CD14-positive monocyte (primary cell): ENCODE measurements at regions not wholly inside any gene's neighbourhood (a gene's known extent, or its start where the extent isn't known, plus 50 kb on each side); places are given as distances from the start of the nearest gene placed in this dataset.

Source experiments
- DNase-seq, 3 donors: peaks; one replicate each; pipeline ENCODE4 v3.0.0-alpha.2; 2011 to 2022
- H2AFZ ChIP-seq: 2 replicates; pipeline ENCODE4 v1.6.0; 2012; ENCODE audit warnings: mild to moderate bottlenecking, low read depth, low read length, inconsistent platforms; ENCODE audit not compliant: insufficient read depth, poor library complexity, severe bottlenecking
- H3K27ac ChIP-seq, 2 donors: 1 replicate in 1 of 2; 2 replicates in 1 of 2; pipeline ENCODE4 v1.5.1; 2012 to 2013; ENCODE audit warnings: low read length in 2 of 2, control low read depth in 1 of 2, inconsistent platforms in 1 of 2, low read depth in 1 of 2, mild to moderate bottlenecking in 1 of 2
- H3K27me3 ChIP-seq, 2 donors: one replicate each; pipeline versions ENCODE4 v1.6.0 to v1.6.1; 2011 to 2013; ENCODE audit warnings: low read length in 2 of 2; ENCODE audit not compliant: control insufficient read depth in 2 of 2, insufficient read depth in 2 of 2
- H3K36me3 ChIP-seq, 2 donors: replicated peaks in 1 of 2; 1 replicate in 1 of 2; 2 replicates in 1 of 2; pipeline versions ENCODE4 v1.5.1 to v1.6.1; 2012 to 2013; ENCODE audit warnings: low read length in 2 of 2, control low read depth in 1 of 2, inconsistent platforms in 1 of 2, mild to moderate bottlenecking in 1 of 2; ENCODE audit not compliant: insufficient read depth in 2 of 2, control insufficient read depth in 1 of 2
- H3K4me1 ChIP-seq, 2 donors: 1 replicate in 1 of 2; 2 replicates in 1 of 2; pipeline versions ENCODE4 v1.5.1 to v1.6.1; 2012 to 2013; ENCODE audit warnings: low read length in 2 of 2, control low read depth in 1 of 2, inconsistent platforms in 1 of 2, mild to moderate bottlenecking in 1 of 2, moderate library complexity in 1 of 2; ENCODE audit not compliant: insufficient read depth in 2 of 2, control insufficient read depth in 1 of 2
- H3K4me2 ChIP-seq: replicated peaks from 2 replicates; pipeline ENCODE3; 2012; ENCODE audit warnings: low read length, moderate library complexity, mild to moderate bottlenecking; ENCODE audit not compliant: poor library complexity, severe bottlenecking; ENCODE audit errors: extremely low read depth
- H3K4me3 ChIP-seq, 3 experiments: fragments of 200-600 bp in 1 of 3; sonication (generic) in 1 of 3; replicated peaks in 1 of 3; 1 replicate in 2 of 3; 2 replicates in 1 of 3; pipeline ENCODE4 v1.5.1; 2011 to 2013; ENCODE audit warnings: low read length in 3 of 3, mild to moderate bottlenecking in 3 of 3, control low read depth in 2 of 3, low read depth in 2 of 3, inconsistent platforms in 1 of 3, moderate library complexity in 1 of 3
- H3K79me2 ChIP-seq: 2 replicates; pipeline ENCODE4 v1.6.0; 2012; ENCODE audit warnings: mild to moderate bottlenecking, control low read depth, inconsistent platforms, low read length, moderate library complexity; ENCODE audit not compliant: insufficient read depth
- H3K9ac ChIP-seq: 2 replicates; pipeline ENCODE4 v1.6.0; 2017; ENCODE audit warnings: low read length, mild to moderate bottlenecking; ENCODE audit not compliant: insufficient read depth, poor library complexity, severe bottlenecking
- H3K9me3 ChIP-seq, 2 donors: replicated peaks in 1 of 2; 1 replicate in 1 of 2; 2 replicates in 1 of 2; pipeline versions ENCODE4 v1.5.1 to v1.6.1; 2012 to 2013; ENCODE audit warnings: low read length in 2 of 2, control low read depth in 1 of 2; ENCODE audit not compliant: control insufficient read depth in 1 of 2, insufficient read depth in 1 of 2
- H4K20me1 ChIP-seq: 2 replicates; pipeline ENCODE4 v1.6.0; 2012; ENCODE audit warnings: mild to moderate bottlenecking, low read length, control low read depth, moderate library complexity; ENCODE audit not compliant: insufficient read depth
- H3K27ac Mint-ChIP-seq, 7 donors: one replicate each; pipeline ENCODE4 v1.8.0; 2020; ENCODE audit warnings: mild to moderate bottlenecking in 7 of 7, mixed read lengths in 7 of 7, moderate library complexity in 6 of 7, inconsistent platforms in 2 of 7
- H3K27me3 Mint-ChIP-seq, 3 donors: one replicate each; pipeline ENCODE4 v1.8.0; 2021 to 2022; ENCODE audit warnings: low read depth in 3 of 3, mild to moderate bottlenecking in 3 of 3, mixed read lengths in 3 of 3, moderate library complexity in 3 of 3, inconsistent platforms in 1 of 3
- H3K36me3 Mint-ChIP-seq, 2 donors: one replicate each; pipeline ENCODE4 v1.8.0; 2020; ENCODE audit warnings: mixed read lengths in 2 of 2, inconsistent platforms in 1 of 2, mild to moderate bottlenecking in 1 of 2
- H3K4me1 Mint-ChIP-seq: one replicate; pipeline ENCODE4 v1.8.0; 2020; ENCODE audit warnings: mild to moderate bottlenecking, mixed read lengths
- H3K4me3 Mint-ChIP-seq, 2 donors: one replicate each; pipeline ENCODE4 v1.8.0; 2020; ENCODE audit warnings: mild to moderate bottlenecking in 2 of 2, mixed read lengths in 2 of 2, moderate library complexity in 1 of 2
- H3K9me3 Mint-ChIP-seq, 7 donors: one replicate each; pipeline ENCODE4 v1.8.0; 2020 to 2022; ENCODE audit warnings: mixed read lengths in 7 of 7, mild to moderate bottlenecking in 6 of 7, moderate library complexity in 6 of 7, inconsistent platforms in 2 of 7
- CTCF ChIP-seq: fragments of 200-600 bp; IDR thresholded peaks from one replicate; pipeline ENCODE4 v1.8.0; 2022; ENCODE audit warnings: antibody characterized with exemption, mild to moderate bottlenecking
- WGBS: methylation state at CpG from one replicate; pipeline ENCODE4 v1.1.5; 2013; ENCODE audit warnings: missing lambda C conversion rate; ENCODE audit not compliant: insufficient coverage; 5-methylcytosine and 5-hydroxymethylcytosine counted together
- intact Hi-C, 2 donors: fragments of 100-400 bp; cut with micrococcal nuclease; formaldehyde crosslinking; loops; one replicate each; pipeline versions ENCODE4 v1.15.0 to v1.15.1; 2023

GRCh38 chr4:55269995-55270394 is 76.0 kb upstream of the SRD5A3 start:
- Histone ChIP-seq H2AFZ (no peak overlapping the region), H3K9ac (no peak overlapping the region), H3K36me3 (no peaks in the 10 kb centered on the region), H3K27me3 (peaks cover 0 to 4% of the 10 kb centered on the region in 2 donors), H3K4me3 (no peak overlapping the region), H4K20me1 (no peaks in the 10 kb centered on the region), H3K27ac (no peak overlapping the region), H3K4me1 (no peaks in the 10 kb centered on the region), H3K9me3 (no peaks in the 10 kb centered on the region), H3K79me2 (no peaks in the 10 kb centered on the region), H3K4me2 (no peak overlapping the region)
- H3K36me3 Mint-ChIP-seq: no peaks in the 10 kb centered on the region
- peaks cover 6 to 17% (median 7%) of the 10 kb centered on the region in 3 donors for H3K27me3 Mint-ChIP-seq
- H3K4me3 Mint-ChIP-seq: no peak overlapping the region
- no peak for DNase-seq
- no peak overlapping the region for H3K27ac Mint-ChIP-seq
- intact Hi-C loops: no loop called here
- 55% methylated on average over 2 of the region's 4 CpGs for WGBS
- H3K9me3 Mint-ChIP-seq: peaks cover 0 to 6% (median 0%) of the 10 kb centered on the region in 7 donors
- no peak for TF ChIP-seq CTCF
- no peaks in the 10 kb centered on the region for H3K4me1 Mint-ChIP-seq

GRCh38 chr4:55270481-55270880 is 75.6 kb upstream of the SRD5A3 start:
- Histone ChIP-seq H3K27me3 (peaks cover 0 to 4% of the 10 kb centered on the region in 2 donors), H2AFZ (no peak overlapping the region), H3K9me3 (no peaks in the 10 kb centered on the region), H3K4me2 (no peak overlapping the region), H4K20me1 (no peaks in the 10 kb centered on the region), H3K4me3 (no peak overlapping the region), H3K9ac (no peak overlapping the region), H3K79me2 (no peaks in the 10 kb centered on the region), H3K4me1 (no peaks in the 10 kb centered on the region), H3K36me3 (no peaks in the 10 kb centered on the region), H3K27ac (no peak overlapping the region)
- peaks cover 5 to 17% (median 7%) of the 10 kb centered on the region in 3 donors for H3K27me3 Mint-ChIP-seq
- H3K4me3 Mint-ChIP-seq: no peak overlapping the region
- no CpG with 5 or more reads among the region's 2 CpGs for WGBS
- H3K27ac Mint-ChIP-seq: no peak overlapping the region
- no peak for TF ChIP-seq CTCF
- DNase-seq: no peak
- intact Hi-C loops: no loop called here
- H3K36me3 Mint-ChIP-seq: no peaks in the 10 kb centered on the region
- H3K9me3 Mint-ChIP-seq: peaks cover 0 to 6% (median 0%) of the 10 kb centered on the region in 7 donors
- no peaks in the 10 kb centered on the region for H3K4me1 Mint-ChIP-seq
